Ascending aorta (tissue), 2 donors: ENCODE measurements at regions not wholly inside any gene's neighbourhood (a gene's known extent, or its start where the extent isn't known, plus 50 kb on each side); places are given as distances from the start of the nearest gene placed in this dataset.

ENCODE experiments used
- DNase-seq, 2 donors: peaks; one replicate each; pipeline ENCODE4 v3.0.0-alpha.2; 2019; ENCODE audit warnings: low spot score in 2 of 2
- H3K27ac ChIP-seq, 2 donors: fragments of 200-600 bp; sonication (generic); one replicate each; pipeline ENCODE4 v1.5.1; 2016 to 2017; ENCODE audit warnings: mild to moderate bottlenecking in 1 of 2
- H3K27me3 ChIP-seq: fragments of 200-600 bp; sonication (generic); one replicate; pipeline ENCODE4 v1.5.1; 2017
- H3K36me3 ChIP-seq, 2 donors: fragments of 200-600 bp; sonication (generic); one replicate each; pipeline ENCODE4 v1.5.1; 2016
- H3K4me1 ChIP-seq, 2 donors: fragments of 200-600 bp; sonication (generic); one replicate each; pipeline ENCODE4 v1.5.1; 2016 to 2017; ENCODE audit warnings: mild to moderate bottlenecking in 1 of 2
- H3K4me3 ChIP-seq, 2 donors: fragments of 200-600 bp; sonication (generic); one replicate each; pipeline ENCODE4 v1.5.1; 2016 to 2017; ENCODE audit warnings: mild to moderate bottlenecking in 1 of 2
- H3K9me3 ChIP-seq, 2 donors: fragments of 200-600 bp; sonication (generic); one replicate each; pipeline ENCODE4 v1.5.1; 2016
- intact Hi-C: fragments of 100-400 bp; cut with DNase I; formaldehyde crosslinking; loops from one replicate; pipeline ENCODE4 v1.15.1; 2023
- TF ChIP-seq, protein P1 (sequence below), 3 experiments: fragments of 200-600 bp in 2 of 3; fragments of 450-650 bp in 1 of 3; sonication (generic) in 2 of 3; IDR thresholded peaks; one replicate each; pipeline ENCODE4 v1.5.1; 2016 to 2019; ENCODE audit warnings: antibody characterized with exemption in 3 of 3, mild to moderate bottlenecking in 1 of 3, moderate library complexity in 1 of 3

DNA sequence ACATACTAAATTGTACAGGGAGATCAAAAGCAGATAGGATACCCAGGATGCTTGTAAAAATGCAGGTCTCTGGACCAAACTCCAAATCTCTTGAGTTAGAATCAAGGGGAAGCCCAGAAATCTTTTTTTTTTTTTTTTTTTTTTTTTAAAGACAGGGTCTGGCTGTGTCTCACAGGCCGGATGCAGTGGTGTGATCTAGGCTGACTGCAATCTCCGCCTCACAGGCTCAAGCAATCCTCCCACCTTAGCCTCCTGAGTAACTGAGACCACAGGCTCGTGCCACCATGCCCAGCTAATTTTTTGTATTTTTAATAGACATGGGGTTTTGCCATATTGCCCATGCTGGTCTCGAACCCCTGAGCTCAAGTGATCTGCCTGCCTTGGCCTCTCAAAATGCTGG lies 373.5 kb downstream of the SHQ1 start:
- H3K9me3 ChIP-seq = no peaks in the 10 kb centered on the region
- no peak overlapping the region for H3K27ac ChIP-seq
- no peak overlapping the region for H3K4me3 ChIP-seq
- no peaks in the 10 kb centered on the region for H3K36me3 ChIP-seq
- no peaks in the 10 kb centered on the region for H3K27me3 ChIP-seq
- intact Hi-C loops = no loop called here
- no peaks in the 10 kb centered on the region for H3K4me1 ChIP-seq
- TF ChIP-seq, protein P1, sequence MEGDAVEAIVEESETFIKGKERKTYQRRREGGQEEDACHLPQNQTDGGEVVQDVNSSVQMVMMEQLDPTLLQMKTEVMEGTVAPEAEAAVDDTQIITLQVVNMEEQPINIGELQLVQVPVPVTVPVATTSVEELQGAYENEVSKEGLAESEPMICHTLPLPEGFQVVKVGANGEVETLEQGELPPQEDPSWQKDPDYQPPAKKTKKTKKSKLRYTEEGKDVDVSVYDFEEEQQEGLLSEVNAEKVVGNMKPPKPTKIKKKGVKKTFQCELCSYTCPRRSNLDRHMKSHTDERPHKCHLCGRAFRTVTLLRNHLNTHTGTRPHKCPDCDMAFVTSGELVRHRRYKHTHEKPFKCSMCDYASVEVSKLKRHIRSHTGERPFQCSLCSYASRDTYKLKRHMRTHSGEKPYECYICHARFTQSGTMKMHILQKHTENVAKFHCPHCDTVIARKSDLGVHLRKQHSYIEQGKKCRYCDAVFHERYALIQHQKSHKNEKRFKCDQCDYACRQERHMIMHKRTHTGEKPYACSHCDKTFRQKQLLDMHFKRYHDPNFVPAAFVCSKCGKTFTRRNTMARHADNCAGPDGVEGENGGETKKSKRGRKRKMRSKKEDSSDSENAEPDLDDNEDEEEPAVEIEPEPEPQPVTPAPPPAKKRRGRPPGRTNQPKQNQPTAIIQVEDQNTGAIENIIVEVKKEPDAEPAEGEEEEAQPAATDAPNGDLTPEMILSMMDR (IDR thresholded peaks at IDR 0.05) = no peak
- no peak for DNase-seq

DNA sequence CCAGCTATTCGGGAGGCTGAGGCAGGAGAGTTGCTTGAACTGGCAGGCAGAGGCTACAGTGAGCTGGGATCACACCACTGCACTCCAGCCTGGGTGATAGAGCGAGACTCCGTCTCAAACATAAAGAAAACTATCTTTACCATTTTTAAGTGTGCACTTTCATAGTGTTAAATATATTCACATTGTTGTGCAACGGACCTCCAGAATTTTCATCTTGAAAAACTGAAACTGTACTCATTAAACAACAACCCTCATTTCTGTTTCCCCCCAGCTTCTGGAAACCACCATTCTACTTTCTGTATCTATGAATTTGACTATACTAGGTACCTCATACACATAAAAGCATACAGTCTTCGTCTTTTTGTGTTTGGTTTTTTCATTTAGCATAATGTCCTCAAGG lies 375.1 kb downstream of the SHQ1 start:
- H3K4me1 ChIP-seq = no peaks in the 10 kb centered on the region
- no peaks in the 10 kb centered on the region for H3K27me3 ChIP-seq
- no peaks in the 10 kb centered on the region for H3K9me3 ChIP-seq
- DNase-seq = no peak
- TF ChIP-seq, protein P1 (IDR thresholded peaks at IDR 0.05) = no peak
- H3K27ac ChIP-seq = no peak overlapping the region
- no peak overlapping the region for H3K4me3 ChIP-seq
- intact Hi-C loops = no loop called here
- H3K36me3 ChIP-seq = no peaks in the 10 kb centered on the region

DNA sequence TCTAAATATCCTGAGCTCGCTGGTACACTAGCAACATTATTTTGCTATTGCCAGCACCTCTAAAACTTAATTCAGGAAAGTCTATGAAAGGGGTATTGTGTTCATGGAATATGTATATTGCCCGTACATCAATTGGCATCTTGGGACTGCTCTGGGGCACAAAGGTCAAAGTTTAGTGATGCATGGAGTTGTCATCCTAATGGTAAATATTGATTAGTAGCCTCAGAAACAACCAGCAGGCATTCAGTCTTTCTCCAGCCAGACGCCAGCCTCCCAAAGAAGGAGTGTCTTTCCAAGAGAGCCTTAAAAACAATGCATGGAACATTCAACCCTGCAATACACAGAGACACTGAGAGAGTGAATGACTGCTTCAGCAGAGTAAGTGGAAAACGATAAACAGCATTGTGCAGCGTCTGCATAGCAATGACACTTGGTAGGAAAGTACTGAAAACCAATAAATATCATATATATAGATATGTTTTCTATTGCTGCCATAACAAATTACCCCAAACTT lies 377.3 kb downstream of the SHQ1 start:
- Histone ChIP-seq H3K4me1 (no peaks in the 10 kb centered on the region), H3K27ac (no peak overlapping the region), H3K36me3 (no peaks in the 10 kb centered on the region), H3K27me3 (no peaks in the 10 kb centered on the region), H3K4me3 (no peak overlapping the region), H3K9me3 (no peaks in the 10 kb centered on the region)
- TF ChIP-seq, protein P1 (IDR thresholded peaks at IDR 0.05) = no peak
- intact Hi-C loops = no loop called here
- no peak for DNase-seq

DNA sequence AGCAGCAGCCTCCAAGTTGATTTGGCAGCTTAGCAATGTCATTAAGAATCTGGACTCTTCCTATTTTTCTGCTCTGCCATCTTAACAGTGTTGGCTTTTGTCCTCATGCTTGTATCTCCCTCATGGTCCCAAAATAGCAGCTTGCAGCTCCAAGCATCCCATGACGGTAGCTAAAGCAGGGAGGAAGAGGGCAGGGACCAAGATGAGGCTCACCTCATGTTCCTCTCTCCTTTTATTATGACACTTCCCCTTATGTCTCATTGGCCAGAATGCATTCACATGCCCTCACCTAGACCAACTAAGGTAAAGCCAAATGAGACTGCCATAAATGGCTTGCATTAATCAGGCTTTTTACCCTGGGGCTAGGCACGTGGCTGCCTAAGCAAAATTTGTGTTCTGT lies 382.4 kb downstream of the SHQ1 start:
- DNase-seq = no peak
- intact Hi-C loops = no loop called here

DNA sequence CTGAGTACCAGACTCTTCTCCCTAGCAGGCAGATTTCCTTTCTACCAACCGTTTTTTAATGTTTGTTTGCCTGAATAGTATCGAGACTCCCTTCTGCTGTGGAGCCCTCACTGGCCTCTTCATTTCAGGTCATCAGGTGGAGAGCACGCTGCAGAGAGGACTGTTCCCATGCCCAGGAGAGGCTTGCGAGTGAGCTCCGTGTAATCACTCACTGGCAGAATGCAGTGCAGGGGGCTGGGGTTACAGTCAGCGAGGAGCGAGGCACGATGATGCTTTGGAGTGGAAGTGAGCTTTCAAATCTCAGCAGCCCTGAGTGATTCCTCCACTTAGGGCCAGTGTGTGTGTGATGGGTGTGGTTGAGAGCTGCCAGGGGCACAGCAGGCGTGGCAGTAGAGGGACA lies 385.2 kb downstream of the SHQ1 start:
- Histone ChIP-seq H3K36me3 (no peaks in the 10 kb centered on the region), H3K4me3 (no peak overlapping the region), H3K4me1 (no peaks in the 10 kb centered on the region), H3K27ac (no peak overlapping the region), H3K9me3 (no peaks in the 10 kb centered on the region), H3K27me3 (no peaks in the 10 kb centered on the region)
- TF ChIP-seq, protein P1 (IDR thresholded peaks at IDR 0.05) = no peak
- intact Hi-C loops = no loop called here
- no peak for DNase-seq

More for the DNA sequence above, 382.4 kb downstream of the SHQ1 start:
- H3K36me3 ChIP-seq = no peaks in the 10 kb centered on the region
- no peaks in the 10 kb centered on the region for H3K4me1 ChIP-seq
- H3K27me3 ChIP-seq = no peaks in the 10 kb centered on the region
- no peak overlapping the region for H3K27ac ChIP-seq
- H3K4me3 ChIP-seq = no peak overlapping the region
- TF ChIP-seq, protein P1 (IDR thresholded peaks at IDR 0.05) = no peak
- H3K9me3 ChIP-seq = no peaks in the 10 kb centered on the region

DNA sequence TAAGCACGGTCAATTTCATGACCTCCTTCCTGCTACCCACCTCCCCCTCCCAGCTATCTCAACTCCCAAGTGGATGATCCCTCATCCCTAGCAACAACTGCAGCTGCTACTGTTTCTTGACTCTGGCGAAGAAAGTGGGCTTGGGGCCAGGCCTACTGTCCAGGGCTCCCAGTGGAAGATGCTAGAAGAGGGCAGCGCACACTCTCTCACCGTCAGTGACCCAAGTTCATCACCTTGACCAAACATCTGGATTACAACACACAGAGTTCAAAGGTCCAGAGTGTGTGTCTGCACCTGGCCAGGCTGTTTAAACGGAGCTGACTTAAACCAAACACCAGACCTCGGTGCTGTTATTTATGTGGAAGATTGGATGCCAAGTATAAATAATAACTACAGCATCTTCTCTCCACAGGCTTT lies 385.6 kb downstream of the SHQ1 start:
- no peak for DNase-seq
- H3K27ac ChIP-seq = no peak overlapping the region
- intact Hi-C loops = no loop called here
- TF ChIP-seq, protein P1 (IDR thresholded peaks at IDR 0.05) = no peak
- no peaks in the 10 kb centered on the region for H3K9me3 ChIP-seq
- no peak overlapping the region for H3K4me3 ChIP-seq
- H3K36me3 ChIP-seq = no peaks in the 10 kb centered on the region
- H3K4me1 ChIP-seq = no peaks in the 10 kb centered on the region
- no peaks in the 10 kb centered on the region for H3K27me3 ChIP-seq
